Tibial nerve (tissue), 4 donors: ENCODE measurements at regions not wholly inside any gene's neighbourhood (a gene's known extent, or its start where the extent isn't known, plus 50 kb on each side); places are given as distances from the start of the nearest gene placed in this dataset.

Experiments used
- EP300 ChIP-seq, 2 donors: sonication (generic); formaldehyde crosslinking; IDR thresholded peaks; one replicate each; pipeline ENCODE4 v1.6.1; 2017; ENCODE audit warnings: antibody characterized with exemption in 2 of 2, mild to moderate bottlenecking in 1 of 2
- POLR2A ChIP-seq, 2 donors: fragments of 450-650 bp; IDR thresholded peaks; one replicate each; pipeline ENCODE4 v1.6.1; 2017; ENCODE audit warnings: antibody characterized with exemption in 2 of 2, mild to moderate bottlenecking in 2 of 2, moderate library complexity in 2 of 2
- TF ChIP-seq, protein P1 (sequence below), 5 experiments: fragments of 200-600 bp in 3 of 5; fragments of 450-650 bp in 2 of 5; sonication (generic) in 3 of 5; IDR thresholded peaks; one replicate each; pipeline ENCODE4 v1.5.1; 2016 to 2019; ENCODE audit warnings: antibody characterized with exemption in 5 of 5, mild to moderate bottlenecking in 3 of 5, moderate library complexity in 2 of 5

DNA sequence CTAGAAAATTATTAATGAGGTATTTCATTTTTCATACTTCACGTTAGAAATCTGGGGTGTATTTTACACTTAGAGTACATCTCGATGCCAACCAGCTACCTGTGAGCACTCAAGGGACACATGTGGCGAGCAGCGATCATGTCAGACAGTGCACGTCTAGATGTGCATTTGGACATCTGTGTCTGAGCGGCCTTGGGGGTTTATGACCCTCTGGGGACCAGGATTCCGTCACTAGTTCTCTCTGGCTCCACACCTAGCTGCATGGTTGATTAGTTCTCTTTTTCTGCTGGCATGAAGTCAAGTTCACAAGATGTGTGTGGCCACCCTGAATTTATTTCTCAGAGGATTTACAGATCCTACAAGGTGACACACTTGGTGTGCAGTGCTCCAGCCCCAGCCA is 192.2 kb downstream of the TSN start:
- TF ChIP-seq, protein P1, sequence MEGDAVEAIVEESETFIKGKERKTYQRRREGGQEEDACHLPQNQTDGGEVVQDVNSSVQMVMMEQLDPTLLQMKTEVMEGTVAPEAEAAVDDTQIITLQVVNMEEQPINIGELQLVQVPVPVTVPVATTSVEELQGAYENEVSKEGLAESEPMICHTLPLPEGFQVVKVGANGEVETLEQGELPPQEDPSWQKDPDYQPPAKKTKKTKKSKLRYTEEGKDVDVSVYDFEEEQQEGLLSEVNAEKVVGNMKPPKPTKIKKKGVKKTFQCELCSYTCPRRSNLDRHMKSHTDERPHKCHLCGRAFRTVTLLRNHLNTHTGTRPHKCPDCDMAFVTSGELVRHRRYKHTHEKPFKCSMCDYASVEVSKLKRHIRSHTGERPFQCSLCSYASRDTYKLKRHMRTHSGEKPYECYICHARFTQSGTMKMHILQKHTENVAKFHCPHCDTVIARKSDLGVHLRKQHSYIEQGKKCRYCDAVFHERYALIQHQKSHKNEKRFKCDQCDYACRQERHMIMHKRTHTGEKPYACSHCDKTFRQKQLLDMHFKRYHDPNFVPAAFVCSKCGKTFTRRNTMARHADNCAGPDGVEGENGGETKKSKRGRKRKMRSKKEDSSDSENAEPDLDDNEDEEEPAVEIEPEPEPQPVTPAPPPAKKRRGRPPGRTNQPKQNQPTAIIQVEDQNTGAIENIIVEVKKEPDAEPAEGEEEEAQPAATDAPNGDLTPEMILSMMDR (IDR thresholded peaks at IDR 0.05): no peak
- TF ChIP-seq POLR2A (IDR thresholded peaks at IDR 0.05) (no peak), EP300 (IDR thresholded peaks at IDR 0.05) (no peak)
